ENCODE measurements at regions not wholly inside any gene's neighbourhood (a gene's known extent, or its start where the extent isn't known, plus 50 kb on each side); places are given as distances from the start of the nearest gene placed in this dataset.

- TF ChIP-seq CTCF (IDR thresholded peaks at IDR 0.05) (no peak), POLR2AphosphoS5 (IDR thresholded peaks at IDR 0.05) (no peak), POLR2A (IDR thresholded peaks at IDR 0.05) (no peak)
These were observed 143.5 kb downstream of the OLFM1 start for GRCh38 chr9:135230817-135231520.

Data from stomach (tissue), 4 donors.